ENCODE measurements at regions not wholly inside any gene's neighbourhood (a gene's known extent, or its start where the extent isn't known, plus 50 kb on each side); places are given as distances from the start of the nearest gene placed in this dataset.

DNA sequence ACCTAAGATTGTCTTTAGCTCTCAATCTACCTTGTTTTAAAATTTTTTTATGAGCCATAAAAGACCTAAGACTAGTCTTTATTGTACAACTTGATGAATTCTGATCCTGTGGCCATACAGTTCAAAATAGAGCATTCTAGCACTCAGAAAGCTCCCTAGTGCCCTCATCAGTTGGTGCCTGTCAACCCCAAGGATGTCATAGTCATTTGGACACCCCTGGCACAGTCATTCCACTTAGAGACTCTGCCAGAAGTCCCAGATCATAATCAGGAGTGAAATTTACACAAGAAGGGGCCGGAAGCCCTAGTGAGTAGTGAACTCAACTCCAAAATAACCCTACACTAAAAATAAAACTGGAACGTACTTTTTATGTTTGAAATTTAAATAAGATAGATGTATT, 80.0 kb upstream of the INSIG1 start:
- no peak for DNase-seq
- Histone ChIP-seq H3K4me1 (peaks cover 0 to 6% (median 0%) of the 10 kb centered on the region in 4 donors), H3K27ac (no peak overlapping the region), H3K36me3 (no peaks in the 10 kb centered on the region), H3K9me3 (no peaks in the 10 kb centered on the region), H3K27me3 (no peaks in the 10 kb centered on the region), H3K4me3 (no peak overlapping the region)
- TF ChIP-seq POLR2A (IDR thresholded peaks at IDR 0.05) (no peak), CTCF (IDR thresholded peaks at IDR 0.05) (no peak)

GRCh38 chr7:155218276-155219153, 79.2 kb upstream of the INSIG1 start:
- no peaks in the 10 kb centered on the region for H3K9me3 ChIP-seq
- TF ChIP-seq CTCF (IDR thresholded peaks at IDR 0.05) = no peak
- no peak for TF ChIP-seq POLR2A (IDR thresholded peaks at IDR 0.05)
- no peaks in the 10 kb centered on the region for H3K36me3 ChIP-seq
- H3K4me1 ChIP-seq = peaks cover 0 to 6% (median 0%) of the 10 kb centered on the region in 4 donors
- H3K4me3 ChIP-seq = no peak overlapping the region
- DNase-seq = peak in 1 of 3 donors; percentile 14
- H3K27me3 ChIP-seq = no peaks in the 10 kb centered on the region
- no peak overlapping the region for H3K27ac ChIP-seq

DNA sequence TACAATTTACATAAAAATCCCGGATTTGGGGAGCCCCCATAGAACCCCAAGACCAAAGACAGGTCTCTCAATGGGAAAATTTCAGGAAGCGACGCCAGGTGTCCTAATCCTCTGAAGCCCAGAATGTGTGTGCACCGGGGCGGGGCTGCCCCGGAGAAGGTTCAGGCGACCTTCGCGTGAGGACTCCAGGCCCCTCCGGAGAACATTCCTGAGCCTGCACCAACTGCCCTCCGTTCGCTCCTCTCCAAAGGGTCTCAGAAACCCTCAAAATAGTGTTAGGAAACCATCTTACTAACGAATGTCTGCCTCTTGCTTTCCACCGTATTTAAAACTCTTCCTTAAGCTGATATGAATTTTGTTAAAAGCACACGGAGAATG, 78.5 kb upstream of the INSIG1 start:
- no peak for TF ChIP-seq CTCF (IDR thresholded peaks at IDR 0.05)
- no peak for TF ChIP-seq POLR2A (IDR thresholded peaks at IDR 0.05)
- H3K36me3 ChIP-seq = no peaks in the 10 kb centered on the region
- no peaks in the 10 kb centered on the region for H3K27me3 ChIP-seq
- no peak overlapping the region for H3K4me3 ChIP-seq
- no peaks in the 10 kb centered on the region for H3K9me3 ChIP-seq
- H3K27ac ChIP-seq = no peak overlapping the region
- H3K4me1 ChIP-seq = peaks cover 0 to 6% (median 0%) of the 10 kb centered on the region in 4 donors
- no peak for DNase-seq

DNA sequence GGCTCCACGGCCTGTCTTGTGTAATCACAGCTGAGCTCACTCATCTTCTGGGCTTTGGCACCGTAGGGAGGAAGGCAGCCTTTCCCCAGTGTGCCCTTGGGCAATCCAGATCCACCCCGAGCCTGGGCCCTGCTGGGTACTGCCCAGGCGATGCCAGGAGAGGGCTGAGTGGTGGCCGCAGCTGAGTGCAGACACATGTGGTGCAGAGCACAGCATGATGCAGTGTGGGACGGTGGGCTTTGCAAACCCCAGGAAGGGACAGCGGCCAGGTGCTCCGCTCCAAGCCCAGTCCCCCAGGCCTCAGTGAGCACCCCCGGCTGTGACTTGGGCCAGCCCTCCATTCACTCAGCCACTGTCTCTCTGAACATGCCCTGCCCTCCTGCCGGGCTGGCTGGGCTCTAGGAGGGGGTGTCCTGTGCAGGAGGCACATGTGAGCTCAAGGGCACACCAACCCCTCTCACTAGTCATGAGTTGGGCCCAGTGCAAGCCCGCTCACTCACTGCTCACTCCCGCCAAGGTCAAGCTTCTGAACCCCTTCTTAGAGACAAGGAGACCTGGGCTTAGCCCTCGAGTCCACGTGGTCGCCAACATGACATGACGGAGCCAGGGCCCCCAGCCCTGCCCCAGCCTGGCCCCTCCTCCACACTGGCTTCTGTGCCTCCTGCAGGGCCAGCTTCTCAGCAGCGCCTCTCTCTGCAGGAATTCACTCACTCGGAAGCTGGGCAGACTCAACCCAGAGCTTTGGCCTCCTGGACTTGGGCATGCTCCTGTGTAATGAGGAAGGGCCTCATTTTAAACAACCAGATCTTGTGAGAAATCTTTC, 77.5 kb upstream of the INSIG1 start:
- TF ChIP-seq POLR2A (IDR thresholded peaks at IDR 0.05) (no peak), CTCF (IDR thresholded peaks at IDR 0.05) (no peak)
- Histone ChIP-seq H3K9me3 (no peaks in the 10 kb centered on the region), H3K4me3 (no peak overlapping the region), H3K27me3 (no peaks in the 10 kb centered on the region), H3K27ac (no peak overlapping the region), H3K36me3 (no peaks in the 10 kb centered on the region), H3K4me1 (peaks cover 0 to 10% (median 0%) of the 10 kb centered on the region in 4 donors)
- DNase-seq = peak in 1 of 3 donors; percentile 40

GRCh38 chr7:155220903-155221302, 76.8 kb upstream of the INSIG1 start:
- H3K9me3 ChIP-seq = no peaks in the 10 kb centered on the region
- peak in 1 of 3 donors; percentile 24 for DNase-seq
- no peaks in the 10 kb centered on the region for H3K27me3 ChIP-seq
- no peak overlapping the region for H3K27ac ChIP-seq
- TF ChIP-seq POLR2A (IDR thresholded peaks at IDR 0.05) = no peak
- TF ChIP-seq CTCF (IDR thresholded peaks at IDR 0.05) = no peak
- no peaks in the 10 kb centered on the region for H3K36me3 ChIP-seq
- no peak overlapping the region for H3K4me3 ChIP-seq
- peaks cover 0 to 12% (median 0%) of the 10 kb centered on the region in 4 donors for H3K4me1 ChIP-seq

Measured in Peyer's patch (tissue), 4 donors.